ENCODE measurements at regions not wholly inside any gene's neighbourhood (a gene's known extent, or its start where the extent isn't known, plus 50 kb on each side); places are given as distances from the start of the nearest gene placed in this dataset.

DNA sequence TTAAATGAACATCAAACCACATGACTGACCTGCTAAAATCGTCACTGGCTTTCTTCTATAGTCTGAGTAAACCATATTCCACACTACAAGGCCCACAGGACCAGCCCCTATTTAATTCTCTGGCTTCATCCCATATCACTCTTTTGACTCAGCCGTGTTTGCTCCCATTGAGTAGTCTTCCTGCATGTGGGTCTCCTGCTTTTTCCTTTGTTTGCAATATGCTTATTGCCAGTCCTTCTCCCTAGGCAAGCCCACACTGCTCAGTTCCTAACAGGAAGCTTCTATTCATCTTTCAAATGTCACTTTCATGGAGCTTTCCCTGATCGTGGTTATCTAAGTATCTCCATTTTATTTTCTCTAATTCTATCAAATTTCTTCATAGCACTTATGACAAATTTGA lies 329.6 kb downstream of the RAPGEF2 start:
- TF ChIP-seq, protein P1, sequence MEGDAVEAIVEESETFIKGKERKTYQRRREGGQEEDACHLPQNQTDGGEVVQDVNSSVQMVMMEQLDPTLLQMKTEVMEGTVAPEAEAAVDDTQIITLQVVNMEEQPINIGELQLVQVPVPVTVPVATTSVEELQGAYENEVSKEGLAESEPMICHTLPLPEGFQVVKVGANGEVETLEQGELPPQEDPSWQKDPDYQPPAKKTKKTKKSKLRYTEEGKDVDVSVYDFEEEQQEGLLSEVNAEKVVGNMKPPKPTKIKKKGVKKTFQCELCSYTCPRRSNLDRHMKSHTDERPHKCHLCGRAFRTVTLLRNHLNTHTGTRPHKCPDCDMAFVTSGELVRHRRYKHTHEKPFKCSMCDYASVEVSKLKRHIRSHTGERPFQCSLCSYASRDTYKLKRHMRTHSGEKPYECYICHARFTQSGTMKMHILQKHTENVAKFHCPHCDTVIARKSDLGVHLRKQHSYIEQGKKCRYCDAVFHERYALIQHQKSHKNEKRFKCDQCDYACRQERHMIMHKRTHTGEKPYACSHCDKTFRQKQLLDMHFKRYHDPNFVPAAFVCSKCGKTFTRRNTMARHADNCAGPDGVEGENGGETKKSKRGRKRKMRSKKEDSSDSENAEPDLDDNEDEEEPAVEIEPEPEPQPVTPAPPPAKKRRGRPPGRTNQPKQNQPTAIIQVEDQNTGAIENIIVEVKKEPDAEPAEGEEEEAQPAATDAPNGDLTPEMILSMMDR (IDR thresholded peaks at IDR 0.05): no peak
- TF ChIP-seq POLR2A (IDR thresholded peaks at IDR 0.05): no peak
